Psoas muscle (tissue), 7 donors: ENCODE measurements at regions not wholly inside any gene's neighbourhood (a gene's known extent, or its start where the extent isn't known, plus 50 kb on each side); places are given as distances from the start of the nearest gene placed in this dataset.

Source experiments
- ATAC-seq, 4 donors: fragments of 200-7000 bp; cut with Tn5 transposase; one replicate each; pipeline ENCODE4 v1.9.1; 2020; ENCODE audit warnings: moderate library complexity in 3 of 4, mild to moderate bottlenecking in 2 of 4
- DNase-seq, 2 donors: peaks; one replicate each; pipeline ENCODE4 v3.0.0-alpha.2; 2020
- H3K27ac ChIP-seq: fragments of 200-600 bp; one replicate; pipeline ENCODE4 v1.8.0; 2022
- H3K27me3 ChIP-seq, 3 donors: fragments of 200-600 bp in 1 of 3; one replicate each; pipeline versions ENCODE4 v1.6.1 to v1.8.0; 2013 to 2022; ENCODE audit warnings: low read length in 2 of 3, mild to moderate bottlenecking in 2 of 3, moderate library complexity in 1 of 3; ENCODE audit not compliant: insufficient read depth in 3 of 3
- H3K36me3 ChIP-seq, 2 donors: fragments of 200-600 bp in 1 of 2; one replicate each; pipeline versions ENCODE4 v1.6.1 to v1.8.0; 2013 to 2022; ENCODE audit warnings: low read depth in 1 of 2, mild to moderate bottlenecking in 1 of 2, moderate library complexity in 1 of 2; ENCODE audit not compliant: insufficient read depth in 1 of 2
- H3K4me1 ChIP-seq: fragments of 200-600 bp; one replicate; pipeline ENCODE4 v1.8.0; 2022
- H3K4me3 ChIP-seq: fragments of 200-600 bp; one replicate; pipeline ENCODE4 v1.8.0; 2022; ENCODE audit warnings: mild to moderate bottlenecking
- H3K9me3 ChIP-seq: fragments of 200-600 bp; one replicate; pipeline ENCODE4 v1.8.0; 2022
- WGBS, 3 donors: extraction: QIAGEN DNeasy Blood & Tissue Kit; methylation state at CpG; one replicate each; pipeline versions ENCODE4 v1.1.6 to v1.1.7; 2013; 5-methylcytosine and 5-hydroxymethylcytosine counted together
- intact Hi-C, 2 donors: fragments of 100-400 bp; cut with DNase I; formaldehyde crosslinking; loops; one replicate each; pipeline versions ENCODE4 v1.11.0 to v1.14.2; 2022
- TF ChIP-seq, protein P1 (sequence below): fragments of 200-600 bp; IDR thresholded peaks from one replicate; pipeline ENCODE4 v1.8.0; 2022; ENCODE audit warnings: antibody characterized with exemption
- donor health status: healthy with polysubstance abuse.
- donor health status: DM: no; HTN: no; CAD: no; lungs with moderate emphysema.
- donor health status: Bipolar disorder and iron deficiency.
- donor health status: healthy.
- donor health status: DM: yes; HTN: yes; CAD: no.
- donor health status: DM: no; HTN: no; CAD: no.
- donor health status: DM: yes; HTN: yes; CAD: no.

DNA sequence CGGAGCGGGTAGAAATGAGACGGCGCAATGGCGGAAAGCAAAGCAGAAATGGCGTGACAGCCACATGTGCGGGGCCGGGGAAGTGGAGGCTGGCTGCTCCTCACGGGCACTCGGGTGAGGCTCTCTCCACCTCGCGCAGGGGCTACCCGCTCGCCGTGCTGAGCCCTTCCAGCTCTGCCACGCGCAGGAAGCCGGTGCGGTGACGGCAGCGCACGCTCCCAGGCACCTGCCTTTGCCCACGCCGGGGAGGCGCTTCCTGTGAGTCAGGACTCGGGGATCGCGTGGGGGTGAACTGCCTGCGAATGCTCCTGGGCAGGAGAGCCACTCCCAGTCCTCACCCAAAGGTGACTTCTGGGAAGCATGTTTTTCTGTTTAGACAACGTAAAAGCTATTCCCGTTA, 431.2 kb downstream of the GLRX3 start:
- Histone ChIP-seq H3K4me1 (no peaks in the 10 kb centered on the region), H3K4me3 (no peak overlapping the region), H3K27ac (no peak overlapping the region), H3K27me3 (peaks cover 0 to 22% (median 6%) of the 10 kb centered on the region in 3 donors), H3K9me3 (no peaks in the 10 kb centered on the region), H3K36me3 (no peaks in the 10 kb centered on the region)
- no peak for ATAC-seq
- TF ChIP-seq, protein P1, sequence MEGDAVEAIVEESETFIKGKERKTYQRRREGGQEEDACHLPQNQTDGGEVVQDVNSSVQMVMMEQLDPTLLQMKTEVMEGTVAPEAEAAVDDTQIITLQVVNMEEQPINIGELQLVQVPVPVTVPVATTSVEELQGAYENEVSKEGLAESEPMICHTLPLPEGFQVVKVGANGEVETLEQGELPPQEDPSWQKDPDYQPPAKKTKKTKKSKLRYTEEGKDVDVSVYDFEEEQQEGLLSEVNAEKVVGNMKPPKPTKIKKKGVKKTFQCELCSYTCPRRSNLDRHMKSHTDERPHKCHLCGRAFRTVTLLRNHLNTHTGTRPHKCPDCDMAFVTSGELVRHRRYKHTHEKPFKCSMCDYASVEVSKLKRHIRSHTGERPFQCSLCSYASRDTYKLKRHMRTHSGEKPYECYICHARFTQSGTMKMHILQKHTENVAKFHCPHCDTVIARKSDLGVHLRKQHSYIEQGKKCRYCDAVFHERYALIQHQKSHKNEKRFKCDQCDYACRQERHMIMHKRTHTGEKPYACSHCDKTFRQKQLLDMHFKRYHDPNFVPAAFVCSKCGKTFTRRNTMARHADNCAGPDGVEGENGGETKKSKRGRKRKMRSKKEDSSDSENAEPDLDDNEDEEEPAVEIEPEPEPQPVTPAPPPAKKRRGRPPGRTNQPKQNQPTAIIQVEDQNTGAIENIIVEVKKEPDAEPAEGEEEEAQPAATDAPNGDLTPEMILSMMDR = no peak
- 82 to 84% (median 84%) methylated on average over 31 of the region's 31 CpGs for whole genome bisulfite sequencing, 3 donors
- no peak for DNase-seq
- intact Hi-C loops = no loop called here

DNA sequence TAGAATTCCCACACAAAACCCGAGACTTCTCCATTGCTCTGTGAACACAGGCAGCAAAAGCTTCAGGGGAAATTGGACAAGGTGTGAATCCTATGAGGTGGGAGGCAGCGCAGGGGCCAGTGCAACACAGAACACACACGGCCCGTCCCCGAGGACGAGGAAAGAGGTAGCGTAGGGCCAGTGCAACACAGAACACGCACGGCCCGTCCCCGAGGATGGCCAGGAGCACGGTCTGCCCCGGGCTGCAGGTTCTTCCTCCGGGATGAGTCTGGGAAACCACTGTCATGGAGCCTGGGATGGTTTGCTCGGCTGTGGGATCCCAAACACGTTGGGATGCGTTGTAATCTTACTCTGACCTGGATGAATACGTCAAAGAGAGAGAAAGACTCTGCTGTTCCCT, 432.1 kb downstream of the GLRX3 start:
- Histone ChIP-seq H3K4me3 (no peak overlapping the region), H3K27ac (no peak overlapping the region), H3K9me3 (no peaks in the 10 kb centered on the region), H3K27me3 (peaks cover 0 to 22% (median 6%) of the 10 kb centered on the region in 3 donors), H3K36me3 (no peaks in the 10 kb centered on the region), H3K4me1 (no peaks in the 10 kb centered on the region)
- DNase-seq (no peak), ATAC-seq (no peak)
- TF ChIP-seq, protein P1 = no peak
- 81 to 83% (median 82%) methylated on average over 18 of the region's 18 CpGs for WGBS, 3 donors
- intact Hi-C loops = no loop called here

DNA sequence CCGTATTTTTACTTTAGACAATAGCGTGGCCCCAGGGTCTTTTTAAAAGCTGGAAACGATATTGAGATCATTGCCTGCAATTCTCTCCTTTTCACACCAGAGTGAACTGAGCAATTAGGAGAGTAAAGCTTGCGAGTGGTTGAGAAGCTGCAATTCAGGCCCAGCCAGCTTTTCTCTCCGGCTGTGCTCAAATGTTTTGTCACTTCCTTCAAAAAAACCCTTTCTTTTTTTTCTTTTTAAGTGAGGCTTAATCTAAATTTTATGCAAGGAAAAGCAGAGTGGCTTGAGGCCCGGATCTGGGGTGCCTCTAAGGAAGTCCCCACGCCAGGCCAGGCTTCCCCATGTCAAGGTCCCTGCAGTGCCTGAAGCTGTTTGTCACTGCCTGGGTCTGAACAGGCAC, 433.9 kb downstream of the GLRX3 start:
- no peak for ATAC-seq
- TF ChIP-seq, protein P1 = no peak
- no peaks in the 10 kb centered on the region for H3K36me3 ChIP-seq
- intact Hi-C loops = no loop called here
- peaks cover 0 to 22% (median 6%) of the 10 kb centered on the region in 3 donors for H3K27me3 ChIP-seq
- H3K27ac ChIP-seq = no peak overlapping the region
- 56 to 59% (median 58%) methylated on average over 7 of the region's 7 CpGs for WGBS, 3 donors
- no peaks in the 10 kb centered on the region for H3K9me3 ChIP-seq
- H3K4me3 ChIP-seq = no peak overlapping the region
- H3K4me1 ChIP-seq = no peaks in the 10 kb centered on the region
- no peak for DNase-seq

DNA sequence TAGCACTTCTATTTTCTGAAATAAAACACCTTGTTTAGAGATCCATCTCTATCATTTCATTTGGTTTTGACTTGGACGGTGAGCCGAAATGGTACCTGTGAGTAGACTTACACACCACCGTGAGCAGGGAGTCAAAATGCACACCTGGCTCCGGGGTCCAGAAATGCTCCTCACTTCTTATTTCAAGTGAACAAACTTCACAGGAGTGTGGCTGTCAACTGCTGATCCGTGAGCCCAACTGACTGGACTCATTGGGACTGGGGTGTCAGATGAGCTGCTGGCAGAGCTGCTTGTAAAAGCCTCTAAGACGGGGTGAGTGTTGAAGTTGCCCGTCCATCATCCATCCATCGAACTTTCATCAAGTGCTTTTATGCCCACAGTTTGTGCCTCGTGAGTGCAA, 435.5 kb downstream of the GLRX3 start:
- Histone ChIP-seq H3K27me3 (peaks cover 0 to 15% (median 4%) of the 10 kb centered on the region in 3 donors), H3K36me3 (no peaks in the 10 kb centered on the region)
- intact Hi-C loops = no loop called here

DNA sequence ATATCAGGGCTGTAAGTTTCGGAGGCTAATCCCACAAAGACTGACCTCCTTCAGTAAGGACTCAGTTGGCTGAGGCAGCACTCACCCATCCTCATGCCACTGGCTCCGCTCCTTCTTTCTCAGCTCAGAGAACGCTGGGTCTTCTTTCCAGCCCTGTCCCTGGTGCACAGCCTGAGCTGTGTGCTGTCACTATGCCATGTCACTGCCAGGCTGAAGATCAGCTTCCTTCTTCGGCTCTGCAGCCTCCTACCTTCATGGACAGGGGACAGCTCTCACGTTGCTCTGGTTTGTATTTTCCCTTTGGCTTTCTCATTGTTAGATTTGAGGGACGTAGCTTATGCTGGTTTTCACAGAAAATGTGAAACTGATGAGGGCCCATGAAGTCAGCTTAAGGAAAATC, 437.3 kb downstream of the GLRX3 start:
- TF ChIP-seq, protein P1 = no peak
- Histone ChIP-seq H3K9me3 (no peaks in the 10 kb centered on the region), H3K4me1 (no peaks in the 10 kb centered on the region), H3K36me3 (no peaks in the 10 kb centered on the region), H3K4me3 (no peak overlapping the region), H3K27ac (no peak overlapping the region), H3K27me3 (peaks cover 0 to 4% (median 0%) of the 10 kb centered on the region in 3 donors)
- DNase-seq (no peak), ATAC-seq (no peak)
- intact Hi-C loops = no loop called here
- WGBS, 3 donors = 57 to 66% (median 64%) methylated on average over 6 of the region's 6 CpGs

More for the DNA sequence above, 435.5 kb downstream of the GLRX3 start:
- 69 to 80% (median 74%) methylated on average over 9 of the region's 9 CpGs for WGBS, 3 donors
- no peak for ATAC-seq
- H3K4me3 ChIP-seq = no peak overlapping the region
- no peaks in the 10 kb centered on the region for H3K4me1 ChIP-seq
- DNase-seq = no peak
- TF ChIP-seq, protein P1 = no peak
- H3K27ac ChIP-seq = no peak overlapping the region
- H3K9me3 ChIP-seq = no peaks in the 10 kb centered on the region
